ENCODE measurements at regions not wholly inside any gene's neighbourhood (a gene's known extent, or its start where the extent isn't known, plus 50 kb on each side); places are given as distances from the start of the nearest gene placed in this dataset.

DNA sequence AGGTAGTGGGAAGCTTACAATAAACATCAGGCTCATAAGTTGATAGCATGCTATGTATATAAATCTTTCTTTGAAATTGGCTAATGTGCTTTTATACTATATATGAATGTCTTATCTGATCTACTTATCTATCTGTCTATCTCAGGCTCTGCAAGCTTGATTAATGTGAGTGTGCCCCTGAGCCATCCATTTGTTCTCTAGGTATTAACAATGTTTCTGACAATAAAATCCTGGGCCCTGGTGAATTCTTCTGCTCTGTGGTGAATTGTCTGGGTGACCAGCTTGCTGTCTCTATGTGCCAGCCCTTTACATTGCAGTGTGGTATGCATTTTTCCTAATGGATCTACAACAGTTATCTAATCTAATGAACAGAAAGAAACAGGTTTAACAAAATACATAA is 295.9 kb downstream of the HRH4 start:
- Histone ChIP-seq H2BK15ac (ENCODE audit: low read depth, low read length) (no peak overlapping the region), H3K27ac (ENCODE audit: insufficient read depth, low read length) (no peak overlapping the region), H3K4me1 (ENCODE audit: control insufficient read depth, insufficient read depth, low read length) (peaks cover 5% of the 10 kb centered on the region; the same call in 1 of the 2 replicates), H4K91ac (ENCODE audit: insufficient read depth, low read depth, low read length) (no peak overlapping the region), H4K8ac (ENCODE audit: low read depth in 2 of 2, low read length in 2 of 2) (no peak overlapping the region), H2BK5ac (ENCODE audit: low read depth, low read length, poor library complexity, severe bottlenecking) (no peak overlapping the region), H2AK5ac (ENCODE audit: low read depth, low read length) (no peak overlapping the region), H2AFZ (replicated peaks; ENCODE audit: low read length, poor library complexity) (no peak overlapping the region), H3K4me2 (ENCODE audit: low read depth, low read length) (no peak overlapping the region), H3K9me1 (ENCODE audit: insufficient read depth, low read length) (no peaks in the 10 kb centered on the region), H3K4me3 (ENCODE audit: insufficient read depth, low read depth, low read length) (no peak overlapping the region), H3K18ac (ENCODE audit: low read depth, low read length) (no peak overlapping the region), H4K5ac (ENCODE audit: low read depth, low read length) (no peak overlapping the region), H2AK9ac (replicated peaks; ENCODE audit: low read depth, low read length, poor library complexity) (no peak overlapping the region), H4K20me1 (ENCODE audit: insufficient read depth, low read length) (no peaks in the 10 kb centered on the region), H3K23ac (ENCODE audit: low read depth, low read length) (no peak overlapping the region), H3K27me3 (ENCODE audit: control insufficient read depth, insufficient read depth, low read length) (no peaks in the 10 kb centered on the region), H3K9me3 (ENCODE audit: control insufficient read depth, insufficient read depth, low read length) (no peaks in the 10 kb centered on the region), H3K36me3 (ENCODE audit: control insufficient read depth, insufficient read depth, low read length) (no peaks in the 10 kb centered on the region), H2BK20ac (ENCODE audit: low read depth, low read length) (no peak overlapping the region), H3K4ac (ENCODE audit: low read depth, low read length) (no peak overlapping the region), H3K56ac (ENCODE audit: extremely low read depth, insufficient read depth, low read length) (no peak overlapping the region), H3K14ac (replicated peaks; ENCODE audit: low read depth, low read length) (no peak overlapping the region), H2BK120ac (ENCODE audit: low read depth, low read length) (no peak overlapping the region), H3K79me1 (ENCODE audit: low read depth in 1 of 2, low read length in 2 of 2) (no peaks in the 10 kb centered on the region), H3K9ac (ENCODE audit: low read depth, low read length) (no peak overlapping the region)
- dilution Hi-C loops (cut with HindIII; ENCODE audit: low sequenced_read_pairs, unreplicated experiment) = no loop called here
- in situ Hi-C loops (cut with MboI; ENCODE audit: low sequenced_read_pairs) = no loop called here
- intact Hi-C loops (cut with micrococcal nuclease) = no loop called here
- DNase-seq (no peak), ATAC-seq (ENCODE audit: low read depth) (no peak)
- no TSS peak for BruUV-seq (replicated peaks)
- ChIA-PET CTCF (interaction anchor here (0.6 kb wide), 1 partner anchor 596 kb away, joined by 9 read pairs; the partner anchor contains the start of gene ZNF521), POLR2A (ENCODE audit: unreplicated experiment) (no interaction called here)
- no peak for TF ChIP-seq RCOR1 (IDR thresholded peaks at IDR 0.05; ENCODE audit: insufficient replicate concordance, low read length)
- TF ChIP-seq POLR2A (IDR thresholded peaks at IDR 0.05; ENCODE audit: low read depth, low read length) = no peak
- TF ChIP-seq ELK1 (IDR thresholded peaks at IDR 0.05; ENCODE audit: borderline replicate concordance, low read depth, low read length) = no peak
- TF ChIP-seq RAD21 (IDR thresholded peaks at IDR 0.05; ENCODE audit: low read length) = no peak
- no peak for TF ChIP-seq CHD1 (IDR thresholded peaks at IDR 0.05; ENCODE audit: low read depth, low read length)
- no peak for TF ChIP-seq FOS (IDR thresholded peaks at IDR 0.05; ENCODE audit: low read depth, low read length)
- no peak for TF ChIP-seq CEBPB (IDR thresholded peaks at IDR 0.05; ENCODE audit: low read depth, low read length)
- TF ChIP-seq BHLHE40 (IDR thresholded peaks at IDR 0.05; ENCODE audit: low read depth, low read length) = no peak
- no peak for TF ChIP-seq CTCF (conservative IDR thresholded peaks at IDR 0.05; ENCODE audit: low read depth, low read length)
- no peak for TF ChIP-seq MXI1 (IDR thresholded peaks at IDR 0.05; ENCODE audit: borderline replicate concordance, low read depth, low read length)
- TF ChIP-seq MAZ (IDR thresholded peaks at IDR 0.05; ENCODE audit: borderline replicate concordance, low read depth, low read length) = no peak
- TF ChIP-seq MAFK (IDR thresholded peaks at IDR 0.05; ENCODE audit: low read depth, low read length) = no peak
- TF ChIP-seq SMC3 (IDR thresholded peaks at IDR 0.05; ENCODE audit: low read depth, low read length) = no peak
- TF ChIP-seq NFE2L2 (IDR thresholded peaks at IDR 0.05; ENCODE audit: low read depth, low read length) = no peak
- TF ChIP-seq USF2 (IDR thresholded peaks at IDR 0.05; ENCODE audit: low read depth, low read length) = no peak
- TF ChIP-seq RFX5 (IDR thresholded peaks at IDR 0.05; ENCODE audit: low read depth, low read length) = no peak
